ENCODE measurements at regions not wholly inside any gene's neighbourhood (a gene's known extent, or its start where the extent isn't known, plus 50 kb on each side); places are given as distances from the start of the nearest gene placed in this dataset.

DNA sequence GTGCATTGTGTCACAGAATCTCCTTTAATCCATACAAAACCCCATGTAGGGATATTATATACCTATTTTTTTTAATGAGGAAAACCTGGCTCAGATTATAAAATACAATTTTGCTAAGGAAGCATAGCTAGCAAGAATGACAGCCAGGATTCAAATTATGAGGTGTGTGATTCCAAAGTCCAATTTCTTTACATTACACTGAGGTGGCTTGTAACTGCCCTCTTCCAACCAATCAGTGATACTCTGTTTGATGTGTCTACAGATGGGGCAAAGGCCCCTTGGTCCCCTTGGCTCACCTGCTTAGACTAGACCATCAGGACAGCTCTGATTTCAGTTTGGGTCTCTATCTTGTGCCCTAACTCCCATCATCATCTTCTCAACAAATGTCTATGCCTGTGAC, 120.3 kb upstream of the ADAMTS9 start:
- Mint-ChIP-seq H3K27me3 (ENCODE audit: insufficient read depth, unreplicated experiment) (no peaks in the 10 kb centered on the region), H3K9me3 (ENCODE audit: unreplicated experiment) (peaks cover 8% of the 10 kb centered on the region), H3K4me1 (ENCODE audit: low read depth, unreplicated experiment) (peaks cover 17% of the 10 kb centered on the region), H3K27ac (ENCODE audit: unreplicated experiment) (no peak overlapping the region), H3K36me3 (ENCODE audit: insufficient read depth, unreplicated experiment) (no peaks in the 10 kb centered on the region), H3K4me3 (ENCODE audit: unreplicated experiment) (no peak overlapping the region)
- peaks cover 18% of the 10 kb centered on the region; the same call in 1 of the 2 replicates for H3K4me1 ChIP-seq
- intact Hi-C loops (cut with micrococcal nuclease; ENCODE audit: unreplicated experiment) = no loop called here
- no peak for TF ChIP-seq CTCF (IDR thresholded peaks at IDR 0.05; ENCODE audit: insufficient read depth in 1 of 2, low read depth in 1 of 2, low read length in 1 of 2, severe bottlenecking in 1 of 2, unreplicated experiment in 1 of 2)
- no peaks in the 10 kb centered on the region; the same call in 1 of the 2 replicates for H3K27me3 ChIP-seq (replicated peaks; ENCODE audit: control insufficient read depth, insufficient read depth, low read length)
- no peak for DNase-seq
- H3K36me3 ChIP-seq (ENCODE audit: control insufficient read depth, insufficient read depth, low read length) = no peaks in the 10 kb centered on the region
- H3K9me3 ChIP-seq = no peaks in the 10 kb centered on the region
- CTCF ChIA-PET = no interaction called here
- POLR2A ChIA-PET = no interaction called here
- BruUV-seq (replicated peaks) = no TSS peak
- H3K4me3 ChIP-seq (ENCODE audit: low read depth, low read length) = no peak overlapping the region

- no peak overlapping the region for H3K4me3 ChIP-seq (ENCODE audit: low read depth, low read length)
- Mint-ChIP-seq H3K4me1 (ENCODE audit: low read depth, unreplicated experiment) (peaks cover 17% of the 10 kb centered on the region), H3K4me3 (ENCODE audit: unreplicated experiment) (no peak overlapping the region), H3K27me3 (ENCODE audit: insufficient read depth, unreplicated experiment) (no peaks in the 10 kb centered on the region), H3K36me3 (ENCODE audit: insufficient read depth, unreplicated experiment) (no peaks in the 10 kb centered on the region), H3K27ac (ENCODE audit: unreplicated experiment) (no peak overlapping the region), H3K9me3 (ENCODE audit: unreplicated experiment) (no peaks in the 10 kb centered on the region)
- no peak for TF ChIP-seq CTCF (IDR thresholded peaks at IDR 0.05; ENCODE audit: insufficient read depth in 1 of 2, low read depth in 1 of 2, low read length in 1 of 2, severe bottlenecking in 1 of 2, unreplicated experiment in 1 of 2)
- ChIA-PET POLR2A (no interaction called here), CTCF (no interaction called here)
- BruUV-seq (replicated peaks) = no TSS peak
- peak in 1 of 2 experiments; percentile 21 for DNase-seq
- peaks cover 18% of the 10 kb centered on the region; the same call in 1 of the 2 replicates for H3K4me1 ChIP-seq
- H3K9me3 ChIP-seq = no peaks in the 10 kb centered on the region
- intact Hi-C loops (cut with micrococcal nuclease; ENCODE audit: unreplicated experiment) = no loop called here
- no peaks in the 10 kb centered on the region for H3K36me3 ChIP-seq (ENCODE audit: control insufficient read depth, insufficient read depth, low read length)
- no peaks in the 10 kb centered on the region; the same call in 1 of the 2 replicates for H3K27me3 ChIP-seq (replicated peaks; ENCODE audit: control insufficient read depth, insufficient read depth, low read length)
Observed at GRCh38 chr3:64806668-64807605, 119.1 kb upstream of the ADAMTS9 start.

DNA sequence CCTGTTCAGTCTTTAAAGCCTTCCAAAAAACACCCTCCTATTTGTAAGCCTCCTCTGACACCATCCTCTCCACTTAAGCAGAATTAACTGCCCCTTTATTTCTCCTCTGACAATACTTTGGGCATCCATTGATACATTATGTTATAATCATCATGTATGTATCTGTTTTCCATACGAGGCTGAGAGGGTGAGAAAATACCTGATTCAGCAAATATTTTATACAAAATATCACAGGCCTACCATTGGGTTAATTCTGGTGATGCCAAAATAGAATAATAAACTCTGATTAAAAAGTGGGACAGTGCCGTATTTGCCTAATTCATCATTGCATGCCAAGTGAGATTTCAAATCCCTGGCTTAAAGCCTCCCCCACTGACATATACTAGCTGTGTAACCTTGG, 118.2 kb upstream of the ADAMTS9 start:
- H3K27ac Mint-ChIP-seq (ENCODE audit: unreplicated experiment) = no peak overlapping the region
- H3K36me3 Mint-ChIP-seq (ENCODE audit: insufficient read depth, unreplicated experiment) = no peaks in the 10 kb centered on the region
- DNase-seq = no peak
- Histone ChIP-seq H3K27me3 (replicated peaks; ENCODE audit: control insufficient read depth, insufficient read depth, low read length) (no peaks in the 10 kb centered on the region; the same call in 1 of the 2 replicates), H3K4me3 (ENCODE audit: low read depth, low read length) (no peak overlapping the region), H3K4me1 (peaks cover 18% of the 10 kb centered on the region; the same call in 1 of the 2 replicates), H3K9me3 (no peaks in the 10 kb centered on the region), H3K36me3 (ENCODE audit: control insufficient read depth, insufficient read depth, low read length) (no peaks in the 10 kb centered on the region)
- H3K27me3 Mint-ChIP-seq (ENCODE audit: insufficient read depth, unreplicated experiment) = no peaks in the 10 kb centered on the region
- ChIA-PET POLR2A (no interaction called here), CTCF (no interaction called here)
- H3K9me3 Mint-ChIP-seq (ENCODE audit: unreplicated experiment) = no peaks in the 10 kb centered on the region
- no peak for TF ChIP-seq CTCF (IDR thresholded peaks at IDR 0.05; ENCODE audit: insufficient read depth in 1 of 2, low read depth in 1 of 2, low read length in 1 of 2, severe bottlenecking in 1 of 2, unreplicated experiment in 1 of 2)
- BruUV-seq (replicated peaks) = no TSS peak
- intact Hi-C loops (cut with micrococcal nuclease; ENCODE audit: unreplicated experiment) = no loop called here
- H3K4me1 Mint-ChIP-seq (ENCODE audit: low read depth, unreplicated experiment) = peaks cover 17% of the 10 kb centered on the region
- H3K4me3 Mint-ChIP-seq (ENCODE audit: unreplicated experiment) = no peak overlapping the region

Measured in Caco-2 (cell line).